RWPE1 (cell line): ENCODE measurements at regions not wholly inside any gene's neighbourhood (a gene's known extent, or its start where the extent isn't known, plus 50 kb on each side); places are given as distances from the start of the nearest gene placed in this dataset.

Experiments used
- CTCF ChIA-PET: fragments of 350-600 bp; sonication (Branson Sonifier 250); formaldehyde crosslinking; extraction: SDS; loops from one replicate; lab custom pipeline; 2021; lab: Yijun Ruan, JAX
- POLR2A ChIA-PET: fragments of 400-600 bp; formaldehyde crosslinking; extraction: SDS; loops from one replicate; lab custom pipeline; 2020; ENCODE audit warnings: antibody characterized with exemption; ENCODE audit not compliant: low non-redundant PET; lab: Yijun Ruan, JAX
- DNase-seq: peaks from one replicate; pipeline ENCODE4 v3.0.0; 2012; ENCODE audit warnings: low spot score
- H3K27ac ChIP-seq: fragments of 450-650 bp; 2 replicates; pipeline ENCODE4 v1.5.1; 2017
- CTCF ChIP-seq: fragments of 450-650 bp; conservative IDR thresholded peaks from 2 replicates; pipeline ENCODE4 v1.5.1; 2017; ENCODE audit warnings: low read depth, mild to moderate bottlenecking

GRCh38 chrX:10288373-10288975 is 131.7 kb downstream of the CLCN4 start:
- no peak for DNase-seq
- CTCF ChIA-PET, result no interaction called here
- no peak overlapping the region for H3K27ac ChIP-seq
- POLR2A ChIA-PET, result no interaction called here
- TF ChIP-seq CTCF, result no peak

DNA sequence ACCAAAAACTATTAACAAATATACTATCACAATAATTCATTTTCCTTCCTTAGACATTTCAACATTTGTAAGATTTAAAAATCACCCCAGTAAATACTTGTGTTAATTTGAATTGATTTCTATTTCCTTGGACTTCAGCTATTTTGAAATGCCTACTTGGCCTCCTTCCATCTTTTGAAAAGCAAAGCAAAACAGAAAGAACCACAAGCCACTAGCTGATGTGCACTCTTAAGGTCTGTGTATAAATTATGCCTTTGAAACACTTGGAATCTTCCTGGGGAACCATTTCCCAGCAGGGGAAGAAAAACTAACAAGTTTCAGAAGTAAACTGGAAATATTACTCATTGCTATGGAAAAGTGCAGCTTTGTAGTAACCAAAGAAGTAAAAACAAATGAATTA is 139.8 kb downstream of the CLCN4 start:
- no peak for TF ChIP-seq CTCF
- no peak overlapping the region for H3K27ac ChIP-seq
- no peak for DNase-seq
- ChIA-PET CTCF (no interaction called here), POLR2A (no interaction called here)

DNA sequence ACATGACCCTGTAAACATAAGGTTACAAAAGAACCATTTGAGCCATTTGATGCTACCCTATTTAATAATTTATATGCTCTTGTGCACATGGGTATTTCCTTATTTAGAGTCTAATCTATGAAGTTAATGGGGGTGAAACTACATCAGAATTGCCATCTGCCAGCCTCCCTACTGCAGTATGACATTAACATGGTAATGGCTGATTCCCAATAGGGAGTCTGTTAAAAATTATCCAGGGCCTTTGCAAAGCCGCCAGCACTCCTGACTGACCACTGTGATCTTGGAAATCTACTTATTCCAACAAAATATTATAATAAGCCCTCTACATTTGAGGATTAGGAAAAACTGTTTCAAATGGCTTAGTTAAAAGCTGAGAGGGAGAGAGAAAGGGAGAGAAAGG is 153.7 kb downstream of the CLCN4 start:
- DNase-seq, result no peak
- no peak overlapping the region for H3K27ac ChIP-seq
- ChIA-PET POLR2A (no interaction called here), CTCF (no interaction called here)
- TF ChIP-seq CTCF, result no peak

DNA sequence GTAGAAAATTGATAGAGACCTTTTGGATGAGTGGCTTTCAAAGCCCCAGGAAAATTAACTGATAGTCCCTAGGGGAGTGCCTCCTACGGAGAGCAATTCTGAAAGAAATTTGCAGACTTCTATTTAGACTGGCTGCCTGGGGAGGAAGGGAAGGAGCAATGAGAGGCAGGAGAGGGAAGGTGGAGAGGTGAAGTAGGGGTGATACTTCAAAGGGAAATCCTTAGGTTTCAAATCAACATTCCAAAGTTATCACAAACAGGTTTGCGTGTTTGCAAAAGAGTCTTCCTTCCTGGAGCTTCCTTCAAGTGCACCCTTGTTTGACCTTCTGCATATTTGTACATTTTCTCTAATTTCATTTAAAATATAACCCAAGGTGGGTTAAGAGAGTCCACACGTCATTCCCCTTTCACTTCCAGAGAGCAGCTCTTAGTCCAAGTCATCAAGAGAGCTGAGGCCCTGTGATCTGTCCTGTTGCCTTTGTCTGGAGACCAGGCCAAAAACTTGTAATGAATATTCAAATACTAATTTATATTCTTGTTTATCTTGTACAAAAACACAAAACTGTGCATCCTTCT is 157.8 kb downstream of the CLCN4 start:
- no peak for TF ChIP-seq CTCF
- CTCF ChIA-PET, result no interaction called here
- no peak overlapping the region for H3K27ac ChIP-seq
- POLR2A ChIA-PET, result no interaction called here
- no peak for DNase-seq

DNA sequence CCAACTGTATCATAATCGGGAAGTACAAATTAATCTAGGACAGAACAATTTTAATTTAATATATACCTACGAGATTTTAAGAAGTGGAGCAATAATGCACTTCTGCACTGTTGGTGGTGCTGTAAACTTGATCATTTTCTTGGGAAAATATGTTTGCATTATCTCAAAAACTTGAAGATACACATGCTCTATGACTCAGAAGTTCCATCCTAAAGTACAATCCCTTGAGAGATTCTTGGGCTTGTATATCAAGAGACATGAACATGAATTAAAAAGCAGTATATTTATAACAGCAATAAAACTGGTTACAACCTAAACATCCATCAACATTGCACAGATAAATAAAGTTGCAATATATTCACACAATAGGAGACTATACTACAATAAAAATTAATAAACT is 168.8 kb downstream of the CLCN4 start:
- CTCF ChIA-PET, result no interaction called here
- TF ChIP-seq CTCF, result no peak
- DNase-seq, result no peak
- POLR2A ChIA-PET, result no interaction called here
- no peak overlapping the region for H3K27ac ChIP-seq

- POLR2A ChIA-PET, result no interaction called here
- no peak overlapping the region for H3K27ac ChIP-seq
- CTCF ChIA-PET, result no interaction called here
- TF ChIP-seq CTCF, result 0 out of 2 replicates have a peak, but pooled peaks have one; percentile 9
- no peak for DNase-seq
Observed at GRCh38 chrX:10326578-10326977, 169.8 kb downstream of the CLCN4 start.
